GM18507 (cell line): ENCODE measurements at regions not wholly inside any gene's neighbourhood (a gene's known extent, or its start where the extent isn't known, plus 50 kb on each side); places are given as distances from the start of the nearest gene placed in this dataset.

Source experiments
- DNase-seq: peaks from one replicate; pipeline ENCODE4 v3.0.0; 2011; ENCODE audit warnings: low read depth; ENCODE audit not compliant: insufficient read length; ENCODE audit errors: extremely low spot score
- FAIRE-seq: peaks from 2 replicates; lab custom pipeline; 2011; peaks lifted over from hg19 to GRCh38; lab: Jason Lieb, UNC

DNA sequence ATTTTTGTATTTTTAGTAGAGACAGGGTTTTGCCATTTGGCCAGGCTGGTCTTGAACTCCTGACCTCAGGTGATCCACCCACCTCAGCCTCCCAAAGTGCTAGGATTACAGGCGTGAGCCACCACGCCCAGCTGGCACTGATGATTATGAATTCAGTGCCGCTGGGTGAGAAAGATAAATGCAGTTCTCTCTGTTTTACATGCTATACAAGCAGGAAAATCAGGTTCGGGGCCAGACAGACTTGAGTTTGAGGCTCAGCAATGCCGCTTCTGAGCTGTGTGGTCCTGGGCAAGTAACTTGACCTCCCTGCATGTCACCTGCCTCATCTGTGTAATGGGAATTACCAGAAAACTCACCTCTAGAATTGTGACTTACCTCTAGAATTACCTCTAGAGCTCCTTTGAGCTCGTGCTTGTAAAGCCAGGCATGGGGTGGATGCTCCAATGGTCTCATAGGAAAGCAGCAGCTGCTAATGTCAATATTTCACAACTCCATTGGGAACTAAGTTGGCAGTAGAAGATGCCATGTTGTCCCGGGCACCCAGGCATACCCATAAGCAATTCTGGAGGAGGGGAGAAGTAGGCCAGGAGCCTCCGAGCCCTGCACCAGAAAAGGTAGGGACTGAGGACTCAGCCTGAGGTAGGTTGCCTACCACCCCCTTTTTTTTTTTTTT is 119.8 kb upstream of the SLC25A33 start:
- peak; percentile 53 for FAIRE-seq
- no peak for DNase-seq

DNA sequence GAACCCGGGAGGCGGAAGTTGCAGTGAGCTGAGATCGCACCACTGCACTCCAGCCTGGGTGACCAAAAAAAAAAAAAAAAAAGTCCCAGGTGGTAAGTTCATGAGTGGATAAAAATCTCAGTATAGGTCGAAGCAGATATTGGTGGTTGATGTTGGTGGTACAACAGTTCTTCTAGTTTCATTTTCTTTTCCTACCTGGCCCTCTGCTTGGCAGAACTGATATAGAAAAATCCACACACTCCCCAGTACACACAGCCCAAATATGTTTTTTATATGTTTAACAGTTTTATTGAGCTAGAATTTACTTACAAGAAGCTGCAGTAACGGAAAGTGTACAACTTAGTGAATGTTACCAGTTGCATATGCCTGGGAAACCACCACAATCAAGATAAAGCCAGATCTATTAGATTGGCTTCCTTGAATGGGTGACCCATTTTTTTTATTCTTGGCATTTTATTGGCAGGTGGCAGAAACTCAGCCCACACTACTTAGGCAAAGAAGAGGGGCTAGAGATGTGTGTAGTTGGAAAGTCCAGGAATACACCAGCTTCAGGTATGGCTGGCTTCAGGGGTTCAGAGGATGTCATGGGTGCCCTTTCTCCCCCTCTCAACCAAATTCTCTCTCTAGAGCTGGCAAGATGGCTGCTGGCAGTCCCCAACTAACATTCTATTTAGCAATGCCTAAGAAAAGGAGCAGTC is 118.3 kb upstream of the SLC25A33 start:
- DNase-seq = no peak
- FAIRE-seq = peak; percentile 49

DNA sequence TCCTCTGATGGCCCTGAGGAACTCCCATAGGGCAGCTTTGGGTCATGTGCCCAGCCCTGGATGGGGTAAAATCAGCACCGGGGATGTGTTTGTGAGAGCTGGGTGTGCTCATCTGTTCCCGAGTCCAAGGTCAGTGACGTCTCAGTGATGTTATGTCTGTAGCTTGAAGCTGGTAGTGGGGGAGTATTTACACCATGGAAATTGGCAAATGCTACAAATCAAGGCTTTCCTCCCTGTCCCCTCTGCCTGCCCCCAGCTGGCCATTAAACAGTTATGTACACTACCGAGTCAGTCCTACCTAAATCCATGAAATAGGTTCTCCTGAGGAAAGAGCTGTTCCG is 117.8 kb upstream of the SLC25A33 start:
- DNase-seq (no peak), FAIRE-seq (no peak)

- FAIRE-seq (no peak), DNase-seq (no peak)
Measured at GRCh38 chr1:9422321-9422720, 116.9 kb upstream of the SLC25A33 start.

DNA sequence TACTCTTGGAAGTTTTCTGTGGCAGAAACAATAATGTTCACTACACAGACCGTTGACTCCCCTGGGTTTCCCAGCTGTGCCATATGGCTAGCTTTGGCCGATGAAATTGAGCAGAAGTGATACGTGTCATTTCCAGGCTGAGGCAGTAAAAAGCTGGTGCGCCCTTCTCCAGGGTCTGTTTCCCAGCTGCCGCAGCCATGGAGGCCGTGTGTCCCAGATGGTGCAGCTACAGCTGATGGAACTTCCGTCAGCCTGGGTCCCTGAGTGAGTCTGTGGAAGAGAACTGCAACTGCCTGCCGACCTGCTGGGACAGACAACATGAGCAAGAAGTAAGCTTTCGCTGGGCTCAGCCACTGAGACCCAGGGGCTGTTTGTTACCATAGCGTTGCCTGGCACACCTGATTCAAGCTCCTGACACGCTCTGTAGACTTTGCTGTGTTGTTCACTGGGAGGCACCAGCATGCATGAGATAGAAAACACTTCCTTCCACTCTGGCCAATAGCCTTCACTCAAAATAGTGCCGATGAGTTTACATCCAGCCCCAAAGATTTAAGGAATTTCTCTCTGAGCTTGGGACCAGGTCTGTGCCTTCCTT is 116.3 kb upstream of the SLC25A33 start:
- no peak for FAIRE-seq
- no peak for DNase-seq

DNA sequence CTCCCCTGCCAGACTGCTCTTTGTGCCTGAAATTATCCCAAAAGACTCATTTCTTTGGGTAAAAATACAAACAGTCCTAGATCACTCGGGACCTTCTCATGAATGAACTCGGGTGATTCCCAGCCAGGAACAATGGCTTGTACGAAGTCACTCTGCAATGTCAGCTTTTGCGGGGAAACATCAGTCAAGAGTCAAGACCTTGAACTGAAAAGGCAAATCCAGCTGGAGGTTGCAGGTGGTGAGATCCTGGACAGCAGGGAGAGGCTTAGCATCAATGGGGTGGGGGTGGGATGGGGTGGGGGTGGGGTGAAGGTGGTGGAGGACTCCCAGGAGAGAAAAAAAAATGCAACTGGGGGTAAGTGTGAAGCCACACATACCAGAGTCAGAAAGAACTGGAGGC is 115.0 kb upstream of the SLC25A33 start:
- FAIRE-seq (no peak), DNase-seq (no peak)

DNA sequence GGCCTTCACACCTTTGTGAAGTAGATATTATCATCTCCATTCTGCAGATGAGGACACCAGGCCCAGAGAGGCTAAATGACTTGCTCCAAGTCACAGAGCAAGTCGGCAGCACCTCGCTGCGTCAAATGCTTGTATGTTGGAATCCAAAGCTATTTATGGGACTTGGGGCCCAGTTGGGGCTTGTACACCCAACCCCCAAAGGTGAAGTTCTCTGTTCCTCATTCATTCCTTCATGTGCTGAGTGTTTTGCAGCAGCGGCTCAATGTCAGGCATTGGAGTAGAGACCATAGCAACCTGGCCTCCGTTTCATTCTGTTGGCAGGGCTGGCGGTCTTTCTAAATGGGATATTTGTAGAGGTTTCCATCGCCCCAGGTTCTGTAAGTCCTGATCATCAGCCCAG is 113.4 kb upstream of the SLC25A33 start:
- DNase-seq (no peak), FAIRE-seq (no peak)

- FAIRE-seq = peak; percentile 99
Measured at GRCh38 chr1:9426291-9426711, 113.0 kb upstream of the SLC25A33 start.

DNA sequence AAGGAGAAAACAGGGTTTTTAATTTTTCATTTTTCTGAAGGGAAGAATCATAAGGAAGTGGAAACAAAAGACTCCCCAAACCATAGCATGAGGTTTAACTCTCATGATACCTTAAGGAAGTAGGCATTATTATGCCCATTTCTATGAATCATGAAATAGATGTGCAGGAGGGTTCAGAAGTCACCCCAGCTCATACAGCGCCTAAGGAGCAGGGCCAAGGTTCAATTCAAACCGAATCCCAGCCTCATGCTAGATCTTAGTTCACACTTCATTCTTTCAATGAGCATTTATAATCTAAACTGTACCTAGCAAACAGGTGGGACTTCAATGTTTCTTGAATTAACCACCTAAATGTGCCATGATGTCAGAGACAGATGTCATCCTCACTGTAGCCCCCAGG is 111.9 kb upstream of the SLC25A33 start:
- DNase-seq (no peak), FAIRE-seq (no peak)

More at GRCh38 chr1:9426291-9426711, 113.0 kb upstream of the SLC25A33 start:
- peak; percentile 78 for DNase-seq

- peak; percentile 91 for DNase-seq
- FAIRE-seq = peak; percentile 99
Measured at GRCh38 chr1:9428601-9429341, 110.5 kb upstream of the SLC25A33 start.

DNA sequence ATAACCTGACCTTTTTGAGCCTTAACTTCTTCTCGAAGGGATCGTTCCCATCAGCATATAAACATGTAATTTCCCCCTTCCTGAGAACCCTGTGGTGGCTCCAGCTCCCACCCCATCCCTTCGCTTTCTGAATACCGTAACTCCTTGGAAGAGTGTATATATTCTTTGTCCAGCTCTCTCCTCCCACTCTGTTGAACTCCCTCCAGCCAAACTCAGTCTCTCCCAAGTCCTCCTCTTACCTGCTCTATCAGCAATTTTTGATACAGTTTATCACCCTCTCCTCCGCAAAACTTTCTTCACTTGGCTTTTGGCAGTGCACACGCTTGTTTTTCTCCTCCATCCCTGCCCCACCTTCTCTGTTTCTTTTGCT is 109.9 kb upstream of the SLC25A33 start:
- DNase-seq (no peak), FAIRE-seq (no peak)

- DNase-seq = no peak
- peak; percentile 15 for FAIRE-seq
Measured at GRCh38 chr1:9434247-9435152, 104.8 kb upstream of the SLC25A33 start.

GRCh38 chr1:9435153-9435636 is 104.1 kb upstream of the SLC25A33 start:
- FAIRE-seq = no peak

GRCh38 chr1:9435854-9436640 is 103.2 kb upstream of the SLC25A33 start:
- FAIRE-seq = no peak
- no peak for DNase-seq

More at GRCh38 chr1:9435153-9435636, 104.1 kb upstream of the SLC25A33 start:
- no peak for DNase-seq

- DNase-seq (no peak), FAIRE-seq (no peak)
Measured at GRCh38 chr1:9437961-9438430, 101.3 kb upstream of the SLC25A33 start.

DNA sequence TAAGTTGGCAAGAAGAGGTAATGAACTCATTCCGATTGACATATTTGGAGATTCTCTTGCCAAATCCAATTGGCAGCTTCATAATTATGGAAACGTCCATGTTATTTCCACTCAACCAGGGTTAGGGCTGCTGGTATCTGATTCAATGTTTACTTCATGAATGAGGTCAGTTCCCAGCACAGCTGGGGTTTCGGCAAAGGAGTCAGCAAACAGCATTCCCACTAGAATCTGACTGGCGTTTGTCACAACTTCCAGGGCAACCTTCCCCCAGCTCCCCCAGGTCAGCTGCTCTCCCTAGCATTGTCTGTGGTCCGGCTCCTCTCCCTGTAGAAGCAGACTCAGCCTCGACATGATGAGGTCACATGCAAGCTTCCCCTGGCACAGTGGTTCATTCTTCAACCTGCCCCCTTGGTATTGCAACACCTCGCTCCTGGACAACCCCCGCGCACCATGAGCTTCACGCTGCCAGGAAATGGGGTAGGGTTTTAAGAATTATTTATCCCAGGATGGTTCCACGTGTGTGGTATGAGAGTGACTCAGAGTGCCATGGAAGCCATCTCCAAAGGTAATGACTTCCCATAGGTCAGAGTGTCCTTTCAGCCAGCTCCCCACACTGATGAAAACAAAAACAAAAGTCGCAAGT is 100.7 kb upstream of the SLC25A33 start:
- DNase-seq = no peak
- no peak for FAIRE-seq

DNA sequence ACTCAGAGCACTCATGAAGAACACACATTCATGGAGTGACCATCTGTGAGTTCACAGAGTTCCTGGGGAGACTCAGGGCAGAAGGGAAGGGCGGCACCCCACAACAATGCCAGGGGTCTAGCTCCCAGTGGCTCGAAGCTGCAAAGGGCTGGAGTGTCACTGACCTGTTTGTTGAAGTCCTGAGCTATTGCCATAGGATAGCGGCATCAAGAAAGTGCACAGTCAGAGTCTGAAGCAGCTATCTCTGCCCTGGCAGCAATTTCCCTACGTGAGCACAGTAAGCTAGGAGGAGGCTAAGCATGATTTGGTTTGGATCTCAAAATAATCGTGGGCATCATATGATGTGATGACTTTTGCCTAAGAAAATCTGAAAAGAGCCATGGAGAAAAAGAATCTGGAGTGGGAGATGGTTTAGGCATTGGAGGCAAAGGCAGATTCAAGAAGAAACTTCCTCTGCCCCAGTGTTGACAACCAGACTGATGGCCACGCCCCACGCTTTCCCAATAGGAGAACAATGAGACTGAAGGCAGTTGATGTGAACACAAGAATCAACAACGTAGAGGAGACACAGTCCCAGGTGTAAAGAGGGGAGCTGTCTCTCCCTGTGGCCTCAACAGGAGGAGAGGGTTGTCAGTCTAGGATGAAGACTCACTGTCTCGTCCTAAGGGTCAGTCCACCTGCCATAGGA is 100.0 kb upstream of the SLC25A33 start:
- DNase-seq (no peak), FAIRE-seq (no peak)
